KOPT-K1 (cell line): ENCODE measurements at regions not wholly inside any gene's neighbourhood (a gene's known extent, or its start where the extent isn't known, plus 50 kb on each side); places are given as distances from the start of the nearest gene placed in this dataset.
"Not testable (repeated sequence)": the region's sequence is repeated elsewhere in the genome, so short reads cannot be mapped to it uniquely, and the experiment has no call there.

ENCODE experiments used
- H3K27ac ChIP-seq: fragments of 200-600 bp; sonication (generic); 2 replicates; pipeline ENCODE4 v1.5.1; 2016; ENCODE audit warnings: antibody characterized with exemption, mild to moderate bottlenecking, low read depth, low read length; ENCODE audit not compliant: poor library complexity, severe bottlenecking
- H3K36me3 ChIP-seq: fragments of 200-600 bp; sonication (generic); 2 replicates; pipeline ENCODE4 v1.5.1; 2017; ENCODE audit warnings: antibody characterized with exemption, mild to moderate bottlenecking, low read length, moderate library complexity; ENCODE audit not compliant: insufficient read depth
- H3K9me3 ChIP-seq: fragments of 200-600 bp; sonication (generic); 2 replicates; pipeline ENCODE4 v1.5.1; 2017; ENCODE audit warnings: antibody characterized with exemption, low read length, mild to moderate bottlenecking; ENCODE audit not compliant: insufficient read depth, poor library complexity, severe bottlenecking

GRCh38 chr1:187985145-187985896 lies 1156.6 kb downstream of the PLA2G4A start:
- Histone ChIP-seq H3K27ac (no peak overlapping the region), H3K9me3 (no peaks in the 10 kb centered on the region), H3K36me3 (no peaks in the 10 kb centered on the region)

GRCh38 chr1:187985897-187986654 lies 1157.3 kb downstream of the PLA2G4A start:
- Histone ChIP-seq H3K27ac (no peak overlapping the region), H3K36me3 (no peaks in the 10 kb centered on the region), H3K9me3 (no peaks in the 10 kb centered on the region)

- Histone ChIP-seq H3K36me3 (no peaks in the 10 kb centered on the region), H3K9me3 (no peaks in the 10 kb centered on the region), H3K27ac (no peak overlapping the region)
These were observed 1158.6 kb downstream of the PLA2G4A start for GRCh38 chr1:187987236-187987776.

- no peak overlapping the region for H3K27ac ChIP-seq
- no peaks in the 10 kb centered on the region for H3K9me3 ChIP-seq
- H3K36me3 ChIP-seq, result no peaks in the 10 kb centered on the region
These were observed 1163.2 kb downstream of the PLA2G4A start for GRCh38 chr1:187991944-187992343.

DNA sequence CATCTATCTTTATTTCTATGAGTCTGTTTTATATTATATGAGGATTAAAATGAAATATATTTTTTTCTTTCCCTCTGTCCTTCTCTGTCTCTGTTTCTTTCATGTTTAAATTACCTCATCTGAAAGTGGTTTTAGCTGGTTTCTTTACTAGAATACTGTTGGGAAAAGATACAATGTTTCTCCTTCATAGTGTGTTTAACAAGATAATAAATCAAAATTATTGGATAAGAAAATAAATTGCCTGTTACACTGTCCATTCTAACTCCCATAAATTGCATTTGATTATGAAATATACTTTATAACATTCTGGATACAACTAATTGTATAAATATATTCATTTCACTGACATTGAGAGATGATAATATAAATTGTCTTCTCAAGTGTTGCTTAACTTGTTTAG lies 1168.0 kb downstream of the PLA2G4A start:
- Histone ChIP-seq H3K36me3 (no peaks in the 10 kb centered on the region), H3K27ac (no peak overlapping the region), H3K9me3 (no peaks in the 10 kb centered on the region)

DNA sequence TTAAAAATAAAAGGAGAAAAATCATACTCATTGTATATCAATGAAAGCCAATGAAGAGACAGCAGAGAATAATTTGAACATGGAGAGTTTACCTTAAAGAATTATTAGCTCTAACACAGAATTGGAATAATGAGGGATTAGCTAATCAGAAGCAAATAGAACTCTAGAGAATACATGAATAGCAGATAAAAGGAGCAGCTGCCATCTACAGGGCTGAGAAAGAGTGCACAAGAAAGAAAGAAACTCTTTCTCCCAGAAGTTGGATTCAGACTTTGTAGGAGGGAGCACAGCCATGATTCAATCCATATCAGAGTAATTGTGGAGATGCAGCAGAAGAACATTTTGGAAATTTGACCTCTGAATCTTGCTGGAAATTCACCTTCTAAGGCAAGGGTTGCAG lies 1171.2 kb downstream of the PLA2G4A start:
- Histone ChIP-seq H3K36me3 (no peaks in the 10 kb centered on the region), H3K27ac (no peak overlapping the region), H3K9me3 (no peaks in the 10 kb centered on the region)

GRCh38 chr1:188003687-188004086 lies 1174.9 kb downstream of the PLA2G4A start:
- H3K27ac ChIP-seq, H3K36me3 ChIP-seq, H3K9me3 ChIP-seq: not testable (repeated sequence)

DNA sequence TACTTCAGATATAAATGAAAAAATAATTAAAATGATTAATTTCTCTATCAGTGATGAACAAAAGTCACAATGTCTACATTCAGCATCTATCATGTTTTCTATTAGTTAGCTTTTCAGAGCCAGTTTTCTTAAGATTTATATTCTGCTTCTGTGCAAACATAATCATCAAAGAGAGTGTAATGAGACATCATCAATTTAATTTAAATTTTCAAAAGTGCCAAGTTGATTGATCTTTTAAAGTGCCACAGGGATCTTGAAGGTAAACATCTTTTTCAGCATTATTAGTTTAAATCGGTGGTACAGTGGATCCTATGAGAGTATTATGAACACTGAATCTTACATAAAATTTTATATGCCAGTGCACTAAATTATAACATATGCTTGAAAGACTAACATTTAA lies 1176.1 kb downstream of the PLA2G4A start:
- no peak overlapping the region for H3K27ac ChIP-seq
- no peaks in the 10 kb centered on the region for H3K9me3 ChIP-seq
- H3K36me3 ChIP-seq, result no peaks in the 10 kb centered on the region

DNA sequence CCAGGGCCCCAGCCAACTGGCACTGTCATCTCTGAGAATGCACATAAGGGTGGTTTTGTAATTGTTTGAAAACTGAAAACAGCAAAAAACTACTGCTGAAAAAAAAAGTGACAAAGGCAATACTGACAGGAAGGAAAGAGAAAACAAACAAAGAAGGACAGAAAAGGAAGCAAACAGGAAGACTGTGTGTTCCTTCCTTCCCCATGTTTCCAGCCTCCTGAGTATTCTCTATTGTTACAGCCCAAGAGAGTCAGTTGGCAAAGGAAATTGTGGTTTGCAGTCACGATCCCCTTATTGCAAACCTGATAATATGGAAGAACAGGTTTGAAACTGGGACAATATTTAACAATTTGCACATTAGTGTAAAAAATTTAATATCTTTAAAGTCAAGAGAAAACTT lies 1177.6 kb downstream of the PLA2G4A start:
- H3K36me3 ChIP-seq, result no peaks in the 10 kb centered on the region
- H3K9me3 ChIP-seq, result no peaks in the 10 kb centered on the region
- H3K27ac ChIP-seq, result no peak overlapping the region

DNA sequence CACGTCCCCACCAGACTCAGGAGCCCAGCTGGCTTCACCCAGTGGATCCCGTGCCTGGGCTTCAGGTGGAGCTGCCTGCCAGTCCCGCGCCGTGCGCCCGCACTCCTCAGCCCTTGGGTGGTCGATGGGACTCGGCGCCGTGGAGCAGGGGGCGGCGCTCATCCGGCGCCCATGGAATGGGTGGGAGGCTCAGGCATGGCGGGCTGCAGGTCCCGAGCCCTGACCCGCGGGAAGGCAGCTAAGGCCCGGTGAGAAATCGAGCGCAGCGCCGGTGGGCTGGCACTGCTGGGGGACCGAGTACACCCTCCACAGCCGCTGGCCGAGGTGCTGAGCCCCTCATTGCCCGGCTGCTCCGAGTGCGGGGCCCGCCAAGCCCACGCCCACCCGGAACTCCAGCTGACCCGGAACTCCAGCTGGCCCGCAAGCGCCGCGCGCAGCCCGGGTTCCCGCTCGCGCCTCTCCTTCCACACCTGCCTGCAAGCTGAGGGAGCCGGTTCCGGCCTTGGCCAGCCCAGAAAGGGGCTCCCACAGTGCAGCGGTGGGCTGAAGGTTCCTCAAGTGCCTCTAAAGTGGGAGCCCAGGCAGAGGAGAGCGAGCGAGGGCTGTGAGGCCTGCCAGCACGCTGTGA lies 1184.6 kb downstream of the PLA2G4A start:
- H3K36me3 ChIP-seq, H3K27ac ChIP-seq, H3K9me3 ChIP-seq: not testable (repeated sequence)

- no peak overlapping the region for H3K27ac ChIP-seq
- H3K9me3 ChIP-seq, result no peaks in the 10 kb centered on the region
- no peaks in the 10 kb centered on the region for H3K36me3 ChIP-seq
These were observed 1189.2 kb downstream of the PLA2G4A start for GRCh38 chr1:188017921-188018320.

DNA sequence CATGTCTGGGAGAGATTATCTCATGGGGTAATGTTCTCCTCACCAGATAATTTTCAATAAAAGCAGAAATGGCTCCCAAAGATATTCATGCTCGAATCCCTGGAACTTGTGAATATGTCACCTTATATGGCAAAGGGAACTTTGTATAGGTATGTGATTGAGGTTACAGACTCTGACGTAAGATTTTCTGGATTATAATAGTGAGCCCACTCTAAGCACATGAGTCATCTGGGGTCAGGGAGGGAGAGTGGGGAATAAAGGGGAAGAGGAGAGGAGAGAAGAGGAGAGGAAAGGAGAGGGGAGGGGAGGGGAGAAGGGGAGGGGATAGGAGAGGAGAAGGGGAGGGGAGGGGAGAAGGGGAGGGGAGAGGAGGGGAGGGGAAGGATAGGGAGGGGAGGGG lies 1193.9 kb downstream of the PLA2G4A start:
- Histone ChIP-seq H3K9me3 (no peaks in the 10 kb centered on the region), H3K36me3 (no peaks in the 10 kb centered on the region), H3K27ac (no peak overlapping the region)

- no peaks in the 10 kb centered on the region for H3K36me3 ChIP-seq
- H3K27ac ChIP-seq, result no peak overlapping the region
- no peaks in the 10 kb centered on the region for H3K9me3 ChIP-seq
These were observed 1194.5 kb downstream of the PLA2G4A start for GRCh38 chr1:188023206-188023605.

DNA sequence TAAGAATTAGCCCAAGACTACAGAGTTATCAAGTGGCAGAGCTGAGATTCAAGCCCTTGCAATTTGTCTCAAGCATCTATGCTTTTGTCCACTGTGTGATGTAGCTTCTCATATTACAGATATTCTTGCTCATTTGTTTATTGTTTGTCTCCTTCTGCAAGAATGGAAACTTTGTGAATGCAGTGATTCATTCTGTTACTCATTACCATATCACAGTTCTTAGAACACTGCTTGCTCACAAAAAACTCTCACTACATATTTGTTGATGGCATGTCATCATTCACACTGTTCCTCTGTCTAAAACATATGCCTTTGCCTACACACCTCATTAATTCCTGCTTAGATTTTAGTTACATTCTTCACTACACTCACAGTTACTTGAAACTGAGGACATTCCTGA lies 1198.9 kb downstream of the PLA2G4A start:
- Histone ChIP-seq H3K36me3 (no peaks in the 10 kb centered on the region), H3K27ac (no peak overlapping the region), H3K9me3 (no peaks in the 10 kb centered on the region)

DNA sequence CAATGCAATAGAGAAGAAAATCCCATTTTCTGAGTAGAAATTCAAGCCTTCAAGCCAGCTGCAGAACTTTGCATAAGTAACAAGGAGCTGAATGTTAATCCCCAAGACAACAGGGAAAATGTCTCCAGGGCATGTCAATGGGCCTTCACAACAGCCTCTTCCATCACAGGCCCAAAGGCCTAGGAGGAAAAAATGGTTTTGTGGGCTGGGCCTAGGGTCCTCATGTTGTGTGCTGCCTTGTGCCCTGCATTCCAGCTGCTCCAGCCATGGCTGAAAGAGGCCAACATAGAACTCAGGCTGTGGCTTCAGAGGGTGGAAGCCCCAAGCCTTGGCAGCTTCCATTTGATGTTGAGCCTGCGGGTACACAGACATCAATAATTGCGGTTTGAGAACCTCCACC lies 1208.8 kb downstream of the PLA2G4A start:
- H3K36me3 ChIP-seq, H3K27ac ChIP-seq: not testable (repeated sequence)
- H3K9me3 ChIP-seq, result peaks cover 16% of the 10 kb centered on the region
